ENCODE measurements at regions not wholly inside any gene's neighbourhood (a gene's known extent, or its start where the extent isn't known, plus 50 kb on each side); places are given as distances from the start of the nearest gene placed in this dataset.

GRCh38 chr2:239545741-239546392 lies 145.0 kb upstream of the HDAC4 start:
- Histone ChIP-seq H3K27me3 (ENCODE audit: control insufficient read depth, insufficient read depth, low read length) (no peaks in the 10 kb centered on the region), H3K36me3 (ENCODE audit: control insufficient read depth, insufficient read depth, low read length) (no peaks in the 10 kb centered on the region), H3K4me3 (ENCODE audit: low read length) (no peak overlapping the region), H3K4me1 (ENCODE audit: control insufficient read depth, insufficient read depth, low read length) (no peaks in the 10 kb centered on the region), H3K27ac (ENCODE audit: low read length) (no peak overlapping the region), H3K9me3 (ENCODE audit: control insufficient read depth, insufficient read depth, low read length) (no peaks in the 10 kb centered on the region)
- WGBS (ENCODE audit: insufficient coverage, insufficient read length), result no CpG with 5 or more reads among the region's 14 CpGs
- DNase-seq (ENCODE audit: low read depth, low spot score), result no peak

- H3K27me3 ChIP-seq (ENCODE audit: control insufficient read depth, insufficient read depth, low read length), result no peaks in the 10 kb centered on the region
- no peaks in the 10 kb centered on the region for H3K9me3 ChIP-seq (ENCODE audit: control insufficient read depth, insufficient read depth, low read length)
- no peaks in the 10 kb centered on the region for H3K4me1 ChIP-seq (ENCODE audit: control insufficient read depth, insufficient read depth, low read length)
- H3K27ac ChIP-seq (ENCODE audit: low read length), result no peak overlapping the region
- no peak for DNase-seq (ENCODE audit: low read depth, low spot score)
- H3K4me3 ChIP-seq (ENCODE audit: low read length), result no peak overlapping the region
- whole genome bisulfite sequencing (ENCODE audit: insufficient coverage, insufficient read length), result no CpG with 5 or more reads among the region's 12 CpGs
- no peaks in the 10 kb centered on the region for H3K36me3 ChIP-seq (ENCODE audit: control insufficient read depth, insufficient read depth, low read length)
These were observed 144.2 kb upstream of the HDAC4 start for GRCh38 chr2:239544918-239545465.

GRCh38 chr2:239544143-239544917 lies 143.5 kb upstream of the HDAC4 start:
- no peaks in the 10 kb centered on the region for H3K9me3 ChIP-seq (ENCODE audit: control insufficient read depth, insufficient read depth, low read length)
- H3K4me1 ChIP-seq (ENCODE audit: control insufficient read depth, insufficient read depth, low read length), result no peaks in the 10 kb centered on the region
- DNase-seq (ENCODE audit: low read depth, low spot score), result no peak
- 100% methylated on average over 1 of the region's 8 CpGs for WGBS (ENCODE audit: insufficient coverage, insufficient read length)
- H3K27me3 ChIP-seq (ENCODE audit: control insufficient read depth, insufficient read depth, low read length), result no peaks in the 10 kb centered on the region
- no peak overlapping the region for H3K27ac ChIP-seq (ENCODE audit: low read length)
- no peak overlapping the region for H3K4me3 ChIP-seq (ENCODE audit: low read length)
- no peaks in the 10 kb centered on the region for H3K36me3 ChIP-seq (ENCODE audit: control insufficient read depth, insufficient read depth, low read length)

- WGBS (ENCODE audit: insufficient coverage, insufficient read length), result no CpG with 5 or more reads among the region's 3 CpGs
- no peaks in the 10 kb centered on the region for H3K4me1 ChIP-seq (ENCODE audit: control insufficient read depth, insufficient read depth, low read length)
- H3K9me3 ChIP-seq (ENCODE audit: control insufficient read depth, insufficient read depth, low read length), result no peaks in the 10 kb centered on the region
- H3K4me3 ChIP-seq (ENCODE audit: low read length), result no peak overlapping the region
- no peaks in the 10 kb centered on the region for H3K36me3 ChIP-seq (ENCODE audit: control insufficient read depth, insufficient read depth, low read length)
- no peak overlapping the region for H3K27ac ChIP-seq (ENCODE audit: low read length)
- H3K27me3 ChIP-seq (ENCODE audit: control insufficient read depth, insufficient read depth, low read length), result no peaks in the 10 kb centered on the region
- DNase-seq (ENCODE audit: low read depth, low spot score), result no peak
These were observed 142.9 kb upstream of the HDAC4 start for GRCh38 chr2:239543702-239544101.

DNA sequence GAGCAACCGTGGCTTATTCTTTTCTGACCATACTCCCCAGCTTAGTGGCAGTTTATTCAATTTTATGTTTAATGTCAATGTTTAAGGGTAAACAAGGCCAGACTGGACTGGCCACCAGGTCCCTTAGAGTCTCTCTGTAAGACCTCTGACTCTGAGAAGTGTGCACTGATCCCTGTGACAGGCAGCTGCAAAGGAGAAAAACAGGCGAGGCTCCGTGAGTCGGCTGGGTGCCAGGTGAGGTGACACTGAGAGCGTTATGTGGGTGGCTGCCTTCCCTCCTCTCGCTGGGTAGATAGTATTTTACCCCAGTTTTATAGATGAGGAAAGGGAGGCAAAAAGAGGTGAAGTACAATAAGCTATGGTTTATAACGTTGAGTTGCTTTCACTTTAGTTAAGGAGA lies 139.4 kb upstream of the HDAC4 start:
- H3K9me3 ChIP-seq (ENCODE audit: control insufficient read depth, insufficient read depth, low read length), result no peaks in the 10 kb centered on the region
- H3K27ac ChIP-seq (ENCODE audit: low read length), result no peak overlapping the region
- no CpG with 5 or more reads among the region's 7 CpGs for WGBS (ENCODE audit: insufficient coverage, insufficient read length)
- H3K4me1 ChIP-seq (ENCODE audit: control insufficient read depth, insufficient read depth, low read length), result no peaks in the 10 kb centered on the region
- no peak overlapping the region for H3K4me3 ChIP-seq (ENCODE audit: low read length)
- no peaks in the 10 kb centered on the region for H3K27me3 ChIP-seq (ENCODE audit: control insufficient read depth, insufficient read depth, low read length)
- DNase-seq (ENCODE audit: low read depth, low spot score), result no peak
- no peaks in the 10 kb centered on the region for H3K36me3 ChIP-seq (ENCODE audit: control insufficient read depth, insufficient read depth, low read length)

- no CpG with 5 or more reads among the region's 11 CpGs for WGBS (ENCODE audit: insufficient coverage, insufficient read length)
- no peak for DNase-seq (ENCODE audit: low read depth, low spot score)
- H3K27me3 ChIP-seq (ENCODE audit: control insufficient read depth, insufficient read depth, low read length), result no peaks in the 10 kb centered on the region
These were observed 138.9 kb upstream of the HDAC4 start for GRCh38 chr2:239539776-239540100.

GRCh38 chr2:239539083-239539775 lies 138.4 kb upstream of the HDAC4 start:
- H3K9me3 ChIP-seq (ENCODE audit: control insufficient read depth, insufficient read depth, low read length), result no peaks in the 10 kb centered on the region
- no CpG with 5 or more reads among the region's 7 CpGs for WGBS (ENCODE audit: insufficient coverage, insufficient read length)
- H3K4me1 ChIP-seq (ENCODE audit: control insufficient read depth, insufficient read depth, low read length), result no peaks in the 10 kb centered on the region
- H3K4me3 ChIP-seq (ENCODE audit: low read length), result no peak overlapping the region
- no peak for DNase-seq (ENCODE audit: low read depth, low spot score)
- H3K27me3 ChIP-seq (ENCODE audit: control insufficient read depth, insufficient read depth, low read length), result no peaks in the 10 kb centered on the region
- H3K27ac ChIP-seq (ENCODE audit: low read length), result no peak overlapping the region
- H3K36me3 ChIP-seq (ENCODE audit: control insufficient read depth, insufficient read depth, low read length), result no peaks in the 10 kb centered on the region

More at GRCh38 chr2:239539776-239540100, 138.9 kb upstream of the HDAC4 start:
- Histone ChIP-seq H3K4me1 (ENCODE audit: control insufficient read depth, insufficient read depth, low read length) (no peaks in the 10 kb centered on the region), H3K36me3 (ENCODE audit: control insufficient read depth, insufficient read depth, low read length) (no peaks in the 10 kb centered on the region), H3K4me3 (ENCODE audit: low read length) (no peak overlapping the region), H3K27ac (ENCODE audit: low read length) (no peak overlapping the region), H3K9me3 (ENCODE audit: control insufficient read depth, insufficient read depth, low read length) (no peaks in the 10 kb centered on the region)

- H3K4me3 ChIP-seq (ENCODE audit: low read length), result no peak overlapping the region
- no CpG with 5 or more reads among the region's 10 CpGs for WGBS (ENCODE audit: insufficient coverage, insufficient read length)
- no peak for DNase-seq (ENCODE audit: low read depth, low spot score)
- H3K36me3 ChIP-seq (ENCODE audit: control insufficient read depth, insufficient read depth, low read length), result no peaks in the 10 kb centered on the region
- H3K27ac ChIP-seq (ENCODE audit: low read length), result no peak overlapping the region
- H3K9me3 ChIP-seq (ENCODE audit: control insufficient read depth, insufficient read depth, low read length), result no peaks in the 10 kb centered on the region
- no peaks in the 10 kb centered on the region for H3K27me3 ChIP-seq (ENCODE audit: control insufficient read depth, insufficient read depth, low read length)
- no peaks in the 10 kb centered on the region for H3K4me1 ChIP-seq (ENCODE audit: control insufficient read depth, insufficient read depth, low read length)
These were observed 137.7 kb upstream of the HDAC4 start for GRCh38 chr2:239538357-239539052.

DNA sequence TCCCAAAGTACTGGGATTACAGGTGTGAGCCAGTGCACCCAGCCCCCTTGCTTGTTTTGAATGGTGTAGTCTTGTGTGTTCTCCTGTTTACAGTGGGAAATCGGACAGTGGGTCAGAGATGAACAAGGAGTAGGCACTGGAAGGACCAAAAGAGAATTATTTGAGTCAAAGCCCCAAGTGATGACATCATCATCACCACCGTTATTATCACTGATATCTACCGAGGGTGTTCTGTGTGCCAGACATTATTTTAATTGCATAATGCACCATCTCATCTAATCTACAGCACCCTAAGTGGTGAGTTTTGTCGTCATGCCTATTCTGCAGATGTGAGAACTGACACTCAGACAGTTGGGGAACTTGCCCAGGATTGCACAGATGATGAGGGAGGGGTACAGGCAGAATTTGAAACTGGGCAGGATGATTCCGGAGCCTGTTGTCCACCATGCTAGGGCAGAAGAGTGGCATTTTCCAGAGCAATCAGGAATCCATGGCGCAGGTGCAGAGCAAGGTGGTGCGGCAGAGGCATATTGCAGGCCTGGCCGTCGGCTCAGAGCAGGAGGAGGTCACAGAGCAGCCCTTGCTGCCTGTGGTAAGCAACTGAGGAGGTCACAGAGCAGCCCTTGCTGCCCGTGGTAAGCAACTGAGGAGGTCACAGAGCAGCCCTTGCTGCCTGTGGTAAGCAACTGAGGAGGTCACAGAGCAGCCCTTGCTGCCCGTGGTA lies 137.0 kb upstream of the HDAC4 start:
- no peaks in the 10 kb centered on the region for H3K27me3 ChIP-seq (ENCODE audit: control insufficient read depth, insufficient read depth, low read length)
- WGBS (ENCODE audit: insufficient coverage, insufficient read length), result no CpG with 5 or more reads among the region's 11 CpGs
- no peak for DNase-seq (ENCODE audit: low read depth, low spot score)
- H3K9me3 ChIP-seq (ENCODE audit: control insufficient read depth, insufficient read depth, low read length), result no peaks in the 10 kb centered on the region
- no peaks in the 10 kb centered on the region for H3K36me3 ChIP-seq (ENCODE audit: control insufficient read depth, insufficient read depth, low read length)
- no peak overlapping the region for H3K27ac ChIP-seq (ENCODE audit: low read length)
- H3K4me3 ChIP-seq (ENCODE audit: low read length), result no peak overlapping the region
- H3K4me1 ChIP-seq (ENCODE audit: control insufficient read depth, insufficient read depth, low read length), result no peaks in the 10 kb centered on the region
